GM21786 (cell line): ENCODE measurements at regions not wholly inside any gene's neighbourhood (a gene's known extent, or its start where the extent isn't known, plus 50 kb on each side); places are given as distances from the start of the nearest gene placed in this dataset.
"Not testable (repeated sequence)": the region's sequence is repeated elsewhere in the genome, so short reads cannot be mapped to it uniquely, and the experiment has no call there.

Experiments
- ATAC-seq: cut with Tn5 transposase; IDR thresholded peaks from one replicate; pipeline ENCODE4 v1.9.1; 2021; ENCODE audit not compliant: unreplicated experiment

DNA sequence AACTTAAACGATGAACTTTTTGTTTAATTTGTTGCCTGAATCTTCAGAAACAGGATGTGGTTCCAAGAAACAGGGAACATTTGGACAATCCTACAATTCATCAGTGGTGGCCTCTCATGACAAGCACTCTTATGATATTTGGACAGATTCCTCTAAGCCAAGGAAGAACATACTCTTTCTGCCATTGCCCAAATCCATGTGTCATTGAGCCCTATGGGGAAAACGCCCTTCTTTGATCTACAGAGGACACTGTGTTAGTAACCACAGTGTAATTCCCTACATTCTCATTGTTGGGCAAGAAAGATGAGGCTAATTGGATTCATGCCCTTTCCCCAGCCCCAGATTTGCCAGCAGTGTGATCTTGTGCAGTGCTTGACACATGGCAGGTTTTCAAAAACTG, 167.7 kb upstream of the PTCH1 start:
- ATAC-seq = no peak

DNA sequence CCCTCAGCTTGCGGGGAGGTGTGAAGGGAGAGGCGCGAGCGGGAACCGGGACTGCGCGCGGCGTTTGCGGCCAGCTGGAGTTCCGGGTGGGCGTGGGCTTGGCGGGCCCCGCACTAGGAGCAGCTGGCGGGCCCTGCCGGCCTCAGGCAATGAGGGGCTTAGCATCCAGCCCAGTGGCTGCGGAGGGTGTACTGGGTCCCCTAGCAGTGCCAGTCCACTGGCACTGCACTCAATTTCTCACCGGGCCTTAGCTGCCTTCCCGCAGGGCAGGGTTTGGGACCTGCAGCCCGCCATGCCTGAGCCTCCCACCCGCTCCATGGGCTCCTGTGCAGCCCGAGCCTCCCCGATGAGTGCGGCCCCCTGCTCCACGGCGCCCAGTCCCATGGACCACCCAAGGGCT, 163.5 kb upstream of the PTCH1 start:
- ATAC-seq = not testable (repeated sequence)

DNA sequence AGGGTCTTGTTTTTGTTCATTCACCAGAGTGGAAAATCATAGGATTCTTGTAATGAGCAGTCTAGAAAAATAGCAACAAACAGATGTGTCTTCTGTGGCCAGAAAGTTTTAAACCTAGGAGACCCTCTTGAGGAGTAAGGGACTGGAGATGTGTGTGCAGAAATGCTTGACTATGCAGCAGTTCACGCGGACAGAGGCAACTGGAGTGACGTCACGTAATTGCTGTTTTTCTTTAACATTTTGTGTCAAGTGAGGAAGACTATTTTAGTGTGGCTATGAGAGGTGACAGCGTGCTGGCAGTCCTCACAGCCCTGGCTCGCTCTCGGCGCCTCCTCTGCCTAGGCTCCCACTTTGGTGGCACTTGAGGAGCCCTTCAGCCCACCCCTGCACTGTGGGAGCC, 163.1 kb upstream of the PTCH1 start:
- no peak for ATAC-seq

DNA sequence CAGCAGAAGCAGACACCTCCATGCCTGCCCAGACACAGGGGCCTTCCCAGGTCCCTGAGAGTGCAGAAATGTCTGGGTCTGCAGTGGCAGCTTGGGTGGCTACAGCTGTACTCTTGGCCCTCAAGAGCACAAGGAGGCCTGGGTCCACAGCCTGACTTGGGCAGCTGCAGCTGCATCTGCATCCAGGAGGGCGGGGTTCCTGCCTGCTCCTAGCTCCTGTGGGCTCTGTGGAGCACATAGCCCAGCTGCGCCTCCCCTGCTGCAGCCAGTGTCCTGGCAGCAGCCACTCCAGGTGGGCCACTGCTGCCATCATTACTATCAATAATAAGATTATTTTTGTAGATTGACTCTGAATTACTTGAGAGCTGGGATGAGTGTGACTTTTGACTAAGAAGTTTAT, 162.0 kb upstream of the PTCH1 start:
- ATAC-seq = no peak

DNA sequence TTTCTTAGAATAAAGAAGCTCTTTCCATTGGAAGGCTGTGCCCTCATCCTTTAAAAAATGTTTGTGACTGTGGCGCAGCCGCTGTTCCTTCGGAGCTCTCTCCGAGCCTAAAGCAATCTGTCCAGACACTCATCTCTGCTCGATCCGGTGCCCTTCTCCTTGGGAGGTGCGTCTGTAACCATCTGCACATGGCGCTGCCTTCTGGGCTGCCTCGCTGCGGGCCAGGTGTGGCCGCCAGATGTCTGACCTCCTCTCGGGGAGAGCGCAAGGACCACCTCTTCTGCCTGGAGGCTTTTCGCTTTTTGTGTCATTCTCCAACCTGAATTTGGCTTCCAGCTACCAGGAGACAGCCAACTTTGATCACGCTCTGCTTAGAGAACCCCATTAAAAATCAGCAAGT, 153.4 kb upstream of the PTCH1 start:
- ATAC-seq = no peak

DNA sequence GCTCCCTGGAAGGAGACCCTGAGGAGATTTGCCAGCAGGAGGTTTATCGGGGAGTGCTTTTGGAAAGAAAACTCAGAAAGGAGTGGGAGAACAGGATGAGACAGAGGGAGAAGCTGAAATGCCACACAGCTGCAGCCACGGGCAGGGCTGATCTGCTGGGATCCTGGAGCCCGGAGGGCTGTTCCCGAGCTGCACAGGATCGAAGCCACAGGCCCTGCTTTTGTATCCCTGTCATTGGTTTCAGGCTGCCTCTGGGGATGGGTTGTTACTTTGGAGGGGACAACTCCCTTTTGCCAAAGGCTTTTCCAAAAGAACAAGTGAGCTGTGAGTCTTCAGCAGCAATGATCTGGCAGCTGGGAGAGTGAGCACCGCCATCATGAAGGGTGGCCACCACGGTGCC, 152.5 kb upstream of the PTCH1 start:
- no peak for ATAC-seq

DNA sequence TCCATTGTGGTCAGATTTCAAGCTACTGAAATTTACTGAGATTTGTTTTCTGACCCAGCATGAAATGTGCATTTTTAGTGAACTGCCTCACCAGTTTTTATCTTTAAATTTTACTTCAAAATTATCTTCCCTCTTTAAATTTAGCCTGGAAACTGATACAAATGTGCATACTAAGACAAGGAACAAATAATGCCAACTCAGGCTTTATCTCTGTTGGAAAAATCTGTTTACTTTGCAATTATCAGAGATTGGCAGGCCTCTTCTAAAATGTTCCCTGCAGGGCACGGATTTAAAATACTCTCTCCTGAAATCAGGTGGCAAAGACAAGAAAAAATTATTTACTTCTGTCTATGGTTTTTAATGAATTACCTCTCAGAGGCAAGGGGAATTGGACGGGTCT, 151.0 kb upstream of the PTCH1 start:
- ATAC-seq = no peak

DNA sequence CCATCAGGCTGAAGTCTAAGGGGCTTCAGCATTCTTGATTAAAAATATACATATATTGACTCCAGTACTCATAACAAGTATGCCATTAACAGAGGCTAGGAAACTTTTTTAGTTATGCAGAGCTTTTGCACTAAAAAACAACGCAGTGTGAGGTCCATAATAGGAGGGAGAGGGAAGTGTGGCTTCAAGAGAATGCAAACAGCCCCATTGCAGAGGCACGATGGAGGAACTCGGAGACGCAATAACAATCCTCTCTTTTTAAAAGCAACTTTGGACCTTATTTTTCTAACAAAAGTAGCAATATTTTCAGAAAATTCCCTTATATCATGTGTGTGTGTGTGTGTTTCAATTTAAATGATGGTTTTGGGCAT, 150.0 kb upstream of the PTCH1 start:
- no peak for ATAC-seq

DNA sequence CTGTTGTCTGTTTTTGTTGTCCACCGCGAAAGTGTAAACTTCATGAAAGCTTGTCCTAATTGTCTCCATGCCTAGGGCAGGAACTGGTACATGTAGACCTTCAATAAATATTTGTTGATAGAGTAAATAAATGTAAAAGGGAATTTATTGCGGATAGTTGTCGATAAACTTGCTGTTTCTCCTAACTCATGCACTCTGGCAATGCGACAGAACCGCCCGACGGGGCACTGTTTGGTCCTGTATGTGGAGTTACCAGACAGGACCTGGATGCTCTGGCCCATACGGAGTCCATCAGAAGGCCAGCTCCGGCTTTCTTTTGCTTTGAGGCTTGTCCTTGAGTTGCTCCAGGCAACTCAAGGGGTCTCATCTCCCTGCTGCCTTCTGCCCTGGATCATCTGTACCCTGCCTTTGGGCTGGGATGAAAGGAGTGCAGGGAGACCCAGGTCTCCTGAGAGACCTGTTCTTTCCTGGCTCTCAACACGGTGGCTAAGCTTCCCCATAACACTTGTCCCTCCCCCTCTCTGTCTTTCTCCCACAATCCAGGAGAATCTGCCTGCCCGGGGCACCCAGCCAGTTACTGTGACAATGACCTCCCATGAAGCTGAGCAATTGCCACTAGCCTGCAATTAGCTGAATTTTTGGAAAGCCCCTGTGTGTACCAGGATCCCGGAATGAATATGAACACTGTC, 149.5 kb upstream of the PTCH1 start:
- ATAC-seq = no peak

DNA sequence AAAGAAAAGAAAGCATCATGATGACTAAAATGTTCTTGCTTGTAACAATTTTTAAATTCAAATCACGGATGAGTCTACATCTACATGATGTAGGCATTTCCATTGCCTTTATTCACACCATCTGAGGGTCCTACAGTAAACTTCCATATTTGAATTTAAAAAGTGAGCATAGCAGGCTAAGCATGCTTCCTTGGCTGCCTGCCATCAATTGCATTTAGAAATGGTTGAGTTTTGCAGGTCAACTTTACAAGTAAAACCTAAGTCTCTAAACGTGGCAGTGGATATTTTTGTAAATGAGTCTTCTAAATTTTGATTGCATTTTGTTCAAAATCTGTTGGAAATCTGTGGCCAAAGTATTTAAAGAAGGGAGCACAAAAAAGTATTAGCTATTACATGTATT, 136.5 kb upstream of the PTCH1 start:
- ATAC-seq = no peak

DNA sequence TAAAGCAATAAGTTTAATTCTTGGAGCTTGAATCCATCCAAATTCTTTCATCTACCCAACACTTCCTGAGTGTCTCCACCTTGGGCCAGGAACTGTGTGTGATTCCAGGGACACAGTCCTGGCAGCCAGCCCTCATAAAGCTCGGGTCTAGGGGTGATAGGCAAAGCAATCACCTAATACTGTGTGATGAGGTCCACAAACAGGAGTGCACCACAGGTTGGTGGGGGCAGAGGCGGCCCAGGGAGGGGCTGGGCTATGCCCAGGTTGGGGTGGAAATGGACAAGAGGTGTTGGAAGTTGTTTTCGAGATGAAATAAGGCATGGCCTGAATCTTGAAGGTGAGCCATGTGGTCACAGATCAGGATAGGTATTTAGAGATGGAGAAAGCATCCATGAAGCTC, 133.9 kb upstream of the PTCH1 start:
- ATAC-seq = no peak

DNA sequence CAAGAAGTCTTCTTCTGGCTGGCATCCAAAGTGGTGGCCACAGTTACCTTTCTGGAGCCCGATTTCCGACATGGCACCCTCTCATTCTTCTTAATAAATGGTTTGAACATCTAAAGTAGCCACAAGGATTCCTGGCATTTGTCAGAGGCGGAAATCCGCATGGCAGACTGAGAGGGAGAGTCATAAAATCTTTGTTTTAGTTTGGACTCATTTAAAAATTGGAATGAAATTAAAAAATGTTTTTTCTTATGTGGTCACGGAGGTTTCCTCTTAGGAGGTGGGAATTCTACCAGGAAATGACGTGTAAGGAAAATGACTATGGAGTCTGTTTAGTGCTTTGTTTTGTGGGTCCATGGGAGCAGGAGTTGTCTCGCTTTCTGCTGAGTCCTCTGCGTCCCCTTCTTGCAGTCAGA, 133.0 kb upstream of the PTCH1 start:
- ATAC-seq = no peak

DNA sequence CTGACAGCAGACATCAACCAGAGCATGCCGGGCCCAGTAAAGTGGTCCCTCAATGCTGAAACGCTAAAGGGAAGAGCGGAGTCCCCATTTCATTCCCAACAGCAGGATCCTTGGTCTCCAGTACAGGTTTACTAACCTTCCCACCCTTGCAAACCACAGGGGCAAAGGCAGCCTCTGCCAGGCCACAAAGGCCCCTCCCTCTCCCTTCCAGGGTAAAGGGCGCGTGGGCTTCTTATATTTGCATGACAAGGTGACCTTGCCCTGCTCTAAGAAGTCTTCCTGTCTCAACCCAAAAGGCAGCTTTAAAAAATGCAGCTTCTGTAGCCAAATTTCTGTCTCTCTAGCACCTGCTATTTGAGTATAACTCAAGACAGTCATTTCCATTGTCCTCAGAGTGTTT, 131.5 kb upstream of the PTCH1 start:
- ATAC-seq = no peak

DNA sequence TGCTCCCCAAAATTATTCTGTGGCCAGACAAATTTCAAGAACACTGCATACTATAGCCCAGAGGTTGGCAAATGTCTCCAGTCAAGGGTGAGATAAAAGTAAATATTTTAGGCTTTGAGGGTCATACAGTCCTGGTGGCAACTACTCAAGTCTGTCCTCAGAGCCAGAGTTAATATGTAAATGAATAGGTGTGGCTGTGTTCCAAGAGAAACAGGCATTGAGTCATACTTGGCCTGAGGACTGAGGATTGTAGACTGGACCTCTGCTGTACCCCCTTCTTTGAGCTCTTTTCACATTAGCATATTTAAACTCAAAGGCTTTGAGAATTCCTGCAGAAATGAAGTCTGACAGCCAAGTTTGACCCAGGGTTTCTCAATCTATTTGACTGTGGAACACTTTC, 129.2 kb upstream of the PTCH1 start:
- ATAC-seq = no peak

DNA sequence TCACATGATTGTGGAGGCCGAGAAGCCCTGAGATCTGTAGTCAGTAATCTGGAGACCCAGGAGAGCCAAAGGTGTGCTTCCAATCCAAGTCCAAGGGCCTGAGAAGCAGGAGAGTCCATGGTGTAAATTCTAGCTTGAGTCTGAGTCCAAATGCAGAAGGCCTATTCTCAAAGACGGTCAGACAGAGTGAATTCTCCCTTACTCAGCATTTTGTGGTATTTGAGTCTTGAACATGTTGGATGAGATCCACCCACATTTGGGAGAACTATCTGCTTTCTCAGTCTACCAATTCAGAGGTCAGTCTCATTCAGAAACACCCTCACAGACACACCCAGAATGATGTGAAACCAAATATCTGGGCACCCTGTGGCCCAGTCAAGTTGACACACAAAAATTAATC, 128.8 kb upstream of the PTCH1 start:
- ATAC-seq = no peak

DNA sequence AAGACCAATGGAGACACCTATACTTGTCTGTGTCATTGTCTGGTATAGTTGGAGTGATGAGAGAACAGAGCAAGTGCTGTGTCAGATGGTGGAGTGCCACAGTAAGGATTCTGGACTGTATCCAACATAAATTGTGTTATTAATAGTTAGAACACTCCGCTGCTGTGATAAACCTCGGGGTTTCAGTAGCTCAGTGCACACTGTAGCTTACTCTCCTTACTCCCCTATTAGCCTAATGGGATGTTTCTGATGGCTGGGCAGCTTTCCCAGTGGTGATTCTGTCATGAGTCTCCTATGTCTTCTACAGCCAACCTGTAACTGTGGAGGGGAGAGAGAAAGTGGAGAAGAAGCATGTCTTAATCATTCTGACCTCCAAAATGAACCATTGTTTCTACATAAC, 127.6 kb upstream of the PTCH1 start:
- ATAC-seq = no peak

DNA sequence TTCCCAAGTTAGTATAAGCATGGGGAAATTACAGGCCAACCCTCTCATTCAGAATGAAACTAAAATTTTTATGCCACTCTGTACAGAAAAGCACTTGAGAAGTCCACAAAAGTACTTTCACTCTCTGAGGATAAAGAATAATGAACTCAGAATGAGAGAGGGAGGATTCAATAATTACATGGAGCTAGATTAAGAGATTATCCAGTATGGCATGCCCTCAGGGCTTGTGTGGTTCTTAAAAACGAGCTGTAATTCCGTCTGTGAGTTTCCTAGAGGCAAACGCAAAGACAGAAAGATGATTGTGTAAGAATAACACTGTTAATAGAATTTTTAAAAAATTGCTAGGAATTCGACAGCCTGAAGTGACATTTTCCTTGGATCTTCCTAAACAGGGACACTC, 126.8 kb upstream of the PTCH1 start:
- ATAC-seq = no peak

DNA sequence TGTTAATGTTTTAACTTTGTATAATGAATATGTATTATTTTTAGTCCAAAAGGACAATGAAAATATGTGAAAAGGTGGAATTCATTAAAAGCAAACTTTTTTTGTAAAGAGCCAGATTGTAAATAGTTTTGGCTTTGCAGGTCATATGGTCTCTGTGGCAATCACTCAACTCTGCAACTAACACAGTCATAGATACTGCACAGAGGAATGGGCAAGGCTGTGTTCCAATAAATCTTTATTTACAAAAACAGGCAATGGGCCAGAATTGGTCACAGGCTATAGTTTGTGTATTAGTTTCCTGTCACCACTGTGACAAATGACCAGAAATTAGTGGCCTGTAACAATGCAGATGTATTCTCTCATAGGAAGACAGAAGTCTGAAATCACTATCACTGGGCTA, 125.4 kb upstream of the PTCH1 start:
- no peak for ATAC-seq

DNA sequence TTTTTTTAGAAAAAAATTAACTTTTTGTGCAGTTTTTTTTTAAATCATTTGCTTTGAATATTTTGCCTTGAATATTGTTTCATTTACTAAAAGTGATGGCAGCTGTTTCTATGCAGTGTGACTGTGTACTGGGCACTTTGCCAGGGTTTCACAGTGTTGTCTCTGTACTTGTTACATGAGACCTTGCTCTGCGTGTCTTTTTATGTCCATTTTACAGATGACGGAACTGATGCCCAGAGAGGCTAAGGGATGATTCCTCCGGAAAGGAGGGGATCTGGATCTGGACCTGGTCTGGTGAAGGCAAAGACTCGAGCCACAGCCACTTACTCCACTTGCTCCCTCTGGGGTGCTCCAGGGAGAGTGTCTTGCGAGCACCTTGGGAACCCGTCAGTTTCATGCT, 124.8 kb upstream of the PTCH1 start:
- ATAC-seq = no peak

DNA sequence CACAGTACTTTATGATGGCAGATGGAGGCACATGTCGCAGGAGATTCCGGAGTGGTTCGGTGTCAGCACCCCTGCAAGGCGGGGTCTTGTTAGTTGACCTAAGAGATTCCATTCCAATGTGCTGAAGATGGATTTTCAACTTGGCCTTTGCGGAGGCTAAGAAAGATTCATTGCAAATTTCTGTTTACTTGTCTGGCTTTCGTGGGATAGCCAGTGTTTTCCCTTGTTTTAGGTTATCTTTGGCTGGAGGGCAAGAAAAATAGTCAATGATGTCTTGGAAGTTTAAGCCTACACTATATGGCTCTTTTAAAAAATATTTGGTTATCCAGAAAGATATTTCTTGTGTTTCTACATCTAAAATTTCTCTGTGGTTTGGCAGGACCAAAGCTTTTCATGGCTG, 123.6 kb upstream of the PTCH1 start:
- no peak for ATAC-seq

DNA sequence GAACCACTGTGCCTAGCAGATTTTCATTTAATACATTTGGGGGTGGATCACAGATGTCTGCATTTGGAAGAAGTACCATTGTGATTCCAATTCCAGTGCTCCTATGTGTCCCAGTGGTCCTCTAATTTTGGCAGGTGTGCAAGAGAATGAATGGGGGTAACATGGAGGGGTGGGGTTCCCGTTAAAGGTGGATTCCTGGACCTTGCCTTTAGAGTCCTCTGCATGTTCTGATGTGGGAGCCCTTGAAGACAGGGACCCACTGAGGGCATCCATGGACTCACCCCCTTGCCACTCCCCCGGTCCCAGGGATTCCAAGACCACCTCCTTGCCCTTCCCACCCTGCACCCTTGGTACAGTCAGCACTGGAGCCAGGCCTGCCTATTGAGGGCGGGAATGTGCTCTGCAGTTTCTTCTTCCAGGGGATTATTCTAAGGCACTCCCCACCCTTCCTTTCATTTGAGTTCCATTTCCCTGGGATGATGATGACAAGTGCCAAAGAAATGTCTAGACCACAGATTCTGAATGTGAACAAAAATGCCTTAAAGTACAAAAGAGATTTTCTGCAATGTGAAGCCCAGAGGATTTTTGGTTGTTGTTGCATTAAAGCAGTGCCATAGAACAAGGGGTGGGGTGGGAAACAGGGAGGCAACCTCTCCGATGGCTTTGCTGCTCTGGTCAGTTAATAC, 119.4 kb upstream of the PTCH1 start:
- ATAC-seq = no peak

DNA sequence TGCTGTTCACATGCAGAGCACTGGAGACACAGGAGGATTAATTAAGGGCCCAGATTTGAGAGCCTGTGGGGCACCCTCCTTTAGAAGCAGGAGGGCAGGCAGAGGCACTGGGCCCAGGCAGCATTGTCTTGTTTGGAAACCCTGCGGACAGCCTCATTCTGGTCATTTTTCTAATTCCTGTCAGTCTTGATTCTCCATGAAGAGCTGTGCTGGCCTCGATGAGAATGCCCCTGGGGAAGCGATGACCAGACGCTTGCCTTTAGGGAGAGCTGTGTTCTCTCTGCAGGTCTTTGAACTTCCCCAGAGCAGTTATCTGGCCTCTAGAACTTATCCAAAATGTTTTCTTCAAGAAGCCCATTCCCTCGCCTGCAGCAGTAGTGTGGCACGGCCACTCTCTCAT, 117.8 kb upstream of the PTCH1 start:
- no peak for ATAC-seq

DNA sequence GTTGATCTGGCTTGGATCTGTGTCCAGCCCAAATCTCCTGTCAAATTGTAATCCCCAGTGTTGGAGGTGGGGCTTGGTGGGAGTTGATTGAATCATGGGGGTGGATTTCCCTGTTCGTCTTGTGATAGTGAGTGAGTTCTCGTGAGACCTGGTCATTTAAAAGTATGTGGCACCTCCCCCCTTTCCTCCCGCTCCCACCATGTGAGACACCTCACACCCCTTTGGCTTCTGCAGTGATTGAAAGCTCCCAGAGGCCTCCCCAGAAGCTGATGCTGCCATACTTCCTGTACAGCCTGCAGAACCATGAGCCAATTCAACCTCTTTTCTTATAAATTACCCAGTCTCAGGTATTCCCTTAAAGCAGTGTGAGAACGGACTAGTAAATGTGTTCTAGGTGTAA, 117.3 kb upstream of the PTCH1 start:
- no peak for ATAC-seq
